H1 (cell line): ENCODE measurements at regions not wholly inside any gene's neighbourhood (a gene's known extent, or its start where the extent isn't known, plus 50 kb on each side); places are given as distances from the start of the nearest gene placed in this dataset.

Experiments
- CTCF ChIA-PET: fragments of 300-600 bp; sonication (Branson Sonifier 250); formaldehyde crosslinking; loops from one replicate; lab custom pipeline; 2021; ENCODE audit not compliant: partially characterized antibody; lab: Charles Lee
- POLR2A ChIA-PET: fragments of 300-600 bp; sonication (Branson Sonifier 250); formaldehyde crosslinking; loops from one replicate; lab custom pipeline; 2021; ENCODE audit warnings: inconsistent platforms; ENCODE audit not compliant: partially characterized antibody; lab: Charles Lee
- DNase-seq, 2 experiments: peaks; one replicate each; pipeline versions ENCODE4 v3.0.0 to v3.0.0-alpha.2; 2010 to 2022; ENCODE audit warnings: low spot score in 2 of 2, low read depth in 1 of 2, mixed read lengths in 1 of 2
- FAIRE-seq: peaks from 2 replicates; lab custom pipeline; 2011; peaks lifted over from hg19 to GRCh38; lab: Jason Lieb, UNC
- H2AFZ ChIP-seq: 2 replicates; pipeline ENCODE4 v1.8.1; 2012; ENCODE audit warnings: low read length, inconsistent platforms
- H2AK5ac ChIP-seq: 2 replicates; pipeline ENCODE4 v1.6.1; 2013; ENCODE audit warnings: low read depth, low read length
- H2BK120ac ChIP-seq: replicated peaks from 2 replicates; pipeline ENCODE3; 2013; ENCODE audit warnings: low read depth, low read length, inconsistent platforms
- H2BK12ac ChIP-seq: 2 replicates; pipeline ENCODE4 v1.6.1; 2013; ENCODE audit warnings: low read depth, low read length
- H2BK15ac ChIP-seq: 2 replicates; pipeline ENCODE4 v1.6.1; 2013; ENCODE audit warnings: low read length
- H2BK20ac ChIP-seq: 2 replicates; pipeline ENCODE4 v1.6.1; 2013; ENCODE audit warnings: low read length
- H2BK5ac ChIP-seq: 2 replicates; pipeline ENCODE4 v1.6.1; 2013; ENCODE audit warnings: low read depth, low read length
- H3K14ac ChIP-seq: 2 replicates; pipeline ENCODE4 v1.6.1; 2013; ENCODE audit warnings: inconsistent platforms; ENCODE audit not compliant: insufficient read length
- H3K18ac ChIP-seq: 2 replicates; pipeline ENCODE4 v1.6.1; 2013; ENCODE audit warnings: low read length; ENCODE audit errors: extremely low read depth
- H3K23ac ChIP-seq: 2 replicates; pipeline ENCODE4 v1.6.1; 2013; ENCODE audit warnings: inconsistent platforms; ENCODE audit not compliant: insufficient read length
- H3K23me2 ChIP-seq: 2 replicates; pipeline ENCODE4 v1.6.1; 2013; ENCODE audit warnings: low read depth, low read length
- H3K27ac ChIP-seq: 2 replicates; pipeline ENCODE4 v1.6.1; 2011; ENCODE audit warnings: low read depth, low read length, inconsistent platforms
- H3K27me3 ChIP-seq, 4 experiments: replicated peaks in 1 of 4; 1 replicate in 1 of 4; 2 replicates in 3 of 4; pipeline versions ENCODE4 v1.6.1 to v1.8.1; 2011 to 2013; ENCODE audit warnings: low read length in 3 of 4, mild to moderate bottlenecking in 3 of 4, inconsistent platforms in 2 of 4, mixed read lengths in 2 of 4, moderate library complexity in 1 of 4; ENCODE audit not compliant: control insufficient read depth in 3 of 4, insufficient read depth in 3 of 4; ENCODE audit errors: extremely low read depth in 1 of 4
- H3K36me3 ChIP-seq, 4 experiments: 2 replicates each; pipeline versions ENCODE4 v1.6.1 to v1.8.1; 2011 to 2013; ENCODE audit warnings: mild to moderate bottlenecking in 4 of 4, low read length in 3 of 4, moderate library complexity in 2 of 4, control low read depth in 1 of 4, inconsistent platforms in 1 of 4; ENCODE audit not compliant: insufficient read depth in 4 of 4, control insufficient read depth in 2 of 4
- H3K4ac ChIP-seq: replicated peaks from 2 replicates; pipeline ENCODE3; 2013; ENCODE audit warnings: low read length, low read depth, mixed read lengths, inconsistent platforms; ENCODE audit not compliant: insufficient read length
- H3K4me1 ChIP-seq, 4 experiments: replicated peaks in 1 of 4; 1 replicate in 1 of 4; 2 replicates in 3 of 4; pipeline versions ENCODE4 v1.6.1 to v1.8.1; 2011 to 2013; ENCODE audit warnings: low read length in 3 of 4, inconsistent platforms in 2 of 4, mixed read lengths in 1 of 4; ENCODE audit not compliant: insufficient read depth in 4 of 4, control insufficient read depth in 3 of 4
- H3K4me2 ChIP-seq, 2 experiments: 2 replicates each; pipeline versions ENCODE4 v1.6.1 to v1.8.1; 2011 to 2013; ENCODE audit warnings: low read depth in 2 of 2, low read length in 2 of 2, control low read depth in 1 of 2, inconsistent platforms in 1 of 2, mild to moderate bottlenecking in 1 of 2; ENCODE audit not compliant: insufficient read depth in 1 of 2
- H3K4me3 ChIP-seq, 4 experiments: fragments of 200-600, 300-600 bp in 1 of 4; sonication (generic), shearing (Covaris generic), sonication (Bioruptor Twin) in 1 of 4; 2 replicates each; pipeline versions ENCODE4 v1.5.1 to v1.8.1; 2011 to 2016; ENCODE audit warnings: low read length in 4 of 4, low read depth in 3 of 4, control low read depth in 2 of 4, inconsistent platforms in 2 of 4, mild to moderate bottlenecking in 2 of 4, mixed read lengths in 1 of 4, moderate library complexity in 1 of 4; ENCODE audit not compliant: insufficient read depth in 2 of 4; ENCODE audit errors: extremely low read depth in 1 of 4
- H3K56ac ChIP-seq: replicated peaks from 2 replicates; pipeline ENCODE3; 2013; ENCODE audit warnings: low read depth, mild to moderate bottlenecking, mixed read lengths, low read length, inconsistent platforms; ENCODE audit not compliant: insufficient read length
- H3K79me1 ChIP-seq: 2 replicates; pipeline ENCODE4 v1.6.1; 2013; ENCODE audit warnings: low read depth, low read length, control low read depth
- H3K79me2 ChIP-seq, 2 experiments: 2 replicates each; pipeline versions ENCODE4 v1.6.1 to v1.8.1; 2012 to 2013; ENCODE audit warnings: low read length in 2 of 2, mild to moderate bottlenecking in 2 of 2, inconsistent platforms in 1 of 2; ENCODE audit not compliant: insufficient read depth in 2 of 2, control insufficient read depth in 1 of 2
- H3K9ac ChIP-seq, 4 experiments: replicated peaks in 1 of 4; 1 replicate in 1 of 4; 2 replicates in 3 of 4; pipeline versions ENCODE4 v1.6.1 to v1.8.1; 2011 to 2013; ENCODE audit warnings: low read depth in 3 of 4, low read length in 3 of 4, control low read depth in 2 of 4, mild to moderate bottlenecking in 2 of 4, moderate library complexity in 2 of 4, inconsistent platforms in 1 of 4; ENCODE audit errors: extremely low read depth in 1 of 4
- H3K9me3 ChIP-seq, 2 experiments: 2 replicates each; pipeline versions ENCODE4 v1.6.1 to v1.8.1; 2012 to 2013; ENCODE audit warnings: mild to moderate bottlenecking in 2 of 2, moderate library complexity in 2 of 2, control low read depth in 1 of 2, inconsistent platforms in 1 of 2, low read depth in 1 of 2, low read length in 1 of 2, mixed read lengths in 1 of 2; ENCODE audit not compliant: insufficient read depth in 2 of 2
- H4K20me1 ChIP-seq, 2 experiments: replicated peaks in 1 of 2; 2 replicates each; pipeline versions ENCODE3 to v1.8.1; 2011 to 2013; ENCODE audit warnings: inconsistent platforms in 2 of 2, low read length in 2 of 2, mild to moderate bottlenecking in 1 of 2; ENCODE audit not compliant: insufficient read depth in 2 of 2, control insufficient read depth in 1 of 2
- H4K5ac ChIP-seq: 2 replicates; pipeline ENCODE4 v1.6.1; 2013; ENCODE audit warnings: low read length, low read depth, mixed read lengths, inconsistent platforms; ENCODE audit not compliant: insufficient read length
- H4K8ac ChIP-seq: 2 replicates; pipeline ENCODE4 v1.8.0; 2013; ENCODE audit warnings: mild to moderate bottlenecking, moderate library complexity, low read length, inconsistent platforms; ENCODE audit not compliant: insufficient read depth; ENCODE audit errors: extremely low read depth
- H4K91ac ChIP-seq: replicated peaks from 2 replicates; pipeline ENCODE3; 2013; ENCODE audit warnings: low read length, mixed read lengths, inconsistent platforms; ENCODE audit not compliant: insufficient read length
- BRCA1 ChIP-seq: IDR thresholded peaks from 2 replicates; pipeline ENCODE4 v1.6.1; 2012; ENCODE audit warnings: low read depth, low read length, improper control_type of control experiment
- HDAC6 ChIP-seq: IDR thresholded peaks from one replicate; pipeline ENCODE4 v1.7.1; 2012; ENCODE audit warnings: low read depth, mild to moderate bottlenecking, inconsistent platforms, low read length, moderate library complexity
- WGBS, 2 experiments: shearing (Covaris generic) in 1 of 2; methylation state at CpG; one replicate each; pipeline versions ENCODE4 v1.1.6 to v1.1.7; 2013 to 2015; ENCODE audit warnings: low lambda C conversion rate in 2 of 2, mixed read lengths in 2 of 2, inconsistent platforms in 1 of 2, low coverage in 1 of 2, missing lambda C conversion rate in 1 of 2; ENCODE audit not compliant: insufficient replicate concordance in 2 of 2, insufficient coverage in 1 of 2, insufficient read length in 1 of 2; ENCODE audit errors: extremely low coverage in 1 of 2, missing lambda C conversion rate in 1 of 2; 5-methylcytosine and 5-hydroxymethylcytosine counted together

DNA sequence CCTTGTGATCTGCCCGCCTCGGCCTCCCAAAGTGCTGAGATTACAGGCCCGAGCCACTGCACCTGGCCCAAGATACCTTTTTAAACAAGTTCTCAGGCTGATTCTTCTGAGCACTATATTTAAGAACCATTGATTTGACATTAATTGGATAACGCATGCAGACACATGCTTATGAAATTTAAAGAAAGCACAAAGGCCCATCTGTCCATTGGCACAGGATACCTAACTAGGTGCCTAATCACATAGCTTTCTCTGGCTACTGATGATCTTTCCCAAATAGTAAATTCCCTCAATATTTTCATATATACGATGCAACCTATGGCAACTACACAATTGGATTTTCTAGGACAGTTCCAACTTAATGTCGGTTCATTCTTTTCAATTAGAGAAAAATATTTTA lies 62.5 kb upstream of the STAM2 start:
- H2AK5ac ChIP-seq, result no peak overlapping the region
- H3K18ac ChIP-seq, result no peak overlapping the region
- FAIRE-seq (no peak), DNase-seq (no peak)
- H4K5ac ChIP-seq, result no peak overlapping the region
- ChIA-PET CTCF (no interaction called here), POLR2A (no interaction called here)
- no peak overlapping the region for H2BK15ac ChIP-seq
- H3K79me2 ChIP-seq, result no peaks in the 10 kb centered on the region
- H4K8ac ChIP-seq, result no peak overlapping the region
- H2BK5ac ChIP-seq, result no peak overlapping the region
- H3K27me3 ChIP-seq, result no peaks in the 10 kb centered on the region
- no peak overlapping the region for H3K4ac ChIP-seq
- no peak overlapping the region for H3K4me3 ChIP-seq
- no peak overlapping the region for H3K23ac ChIP-seq
- H3K56ac ChIP-seq, result no peak overlapping the region
- H3K27ac ChIP-seq, result no peak overlapping the region
- no peaks in the 10 kb centered on the region for H3K23me2 ChIP-seq
- H3K9me3 ChIP-seq, result 0 out of 4 replicates have a peak, but pooled peaks cover 3 to 6% of the 10 kb centered on the region in 2 experiments
- 90% methylated on average over 6 of the region's 6 CpGs; no CpG with 5 or more reads in 1 of the 2 experiments for WGBS, 2 experiments
- no peaks in the 10 kb centered on the region for H3K4me1 ChIP-seq
- H3K9ac ChIP-seq, result no peak overlapping the region
- no peaks in the 10 kb centered on the region for H3K36me3 ChIP-seq
- H2BK12ac ChIP-seq, result no peak overlapping the region
- no peak overlapping the region for H2BK20ac ChIP-seq
- no peaks in the 10 kb centered on the region for H4K20me1 ChIP-seq
- no peaks in the 10 kb centered on the region for H3K79me1 ChIP-seq
- no peak overlapping the region for H2BK120ac ChIP-seq
- H2AFZ ChIP-seq, result no peak overlapping the region
- no peak overlapping the region for H4K91ac ChIP-seq
- TF ChIP-seq HDAC6, result no peak
- no peak for TF ChIP-seq BRCA1
- H3K4me2 ChIP-seq, result no peak overlapping the region
- H3K14ac ChIP-seq, result no peak overlapping the region
